HL-60 (cell line): ENCODE measurements at regions not wholly inside any gene's neighbourhood (a gene's known extent, or its start where the extent isn't known, plus 50 kb on each side); places are given as distances from the start of the nearest gene placed in this dataset.

Experiments
- GABPA ChIP-seq: IDR thresholded peaks from 2 replicates; pipeline ENCODE4 v1.6.1; 2012; ENCODE audit warnings: low read depth
- POLR2AphosphoS5 ChIP-seq: IDR thresholded peaks from 2 replicates; pipeline ENCODE4 v1.6.1; 2012; ENCODE audit warnings: low read depth
- SPI1 ChIP-seq: IDR thresholded peaks from 2 replicates; pipeline ENCODE4 v1.6.1; 2012; ENCODE audit warnings: low read depth, mild to moderate bottlenecking, borderline replicate concordance
- TF ChIP-seq, protein P1 (sequence below): IDR thresholded peaks from one replicate; pipeline ENCODE4 v1.5.1; 2011; ENCODE audit warnings: low read length, control low read depth, inconsistent platforms; ENCODE audit not compliant: insufficient read depth
- TF ChIP-seq, protein P2 (sequence below): IDR thresholded peaks from 2 replicates; pipeline ENCODE4 v1.6.1; 2012; ENCODE audit warnings: low read depth; ENCODE audit not compliant: insufficient replicate concordance

DNA sequence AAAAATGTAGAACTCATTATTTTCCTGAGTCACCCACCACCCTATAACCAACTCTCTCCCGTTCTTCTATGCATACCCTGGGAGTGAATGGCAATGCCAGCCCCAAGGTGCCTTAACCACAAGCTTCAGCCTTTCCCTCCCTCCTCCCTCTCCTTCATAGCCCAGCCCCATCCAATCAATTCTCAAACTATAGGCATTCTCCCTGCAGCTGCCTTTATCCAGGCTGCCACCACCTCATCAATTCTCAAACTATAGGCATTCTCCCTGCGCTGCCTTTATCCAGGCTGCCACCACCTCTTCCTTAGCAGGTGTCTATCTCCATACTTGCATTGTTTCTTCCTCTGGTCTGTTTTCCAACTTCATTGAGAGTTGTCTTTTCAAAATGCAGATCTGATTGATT is 77.1 kb downstream of the PLEKHG1 start:
- TF ChIP-seq, protein P1, sequence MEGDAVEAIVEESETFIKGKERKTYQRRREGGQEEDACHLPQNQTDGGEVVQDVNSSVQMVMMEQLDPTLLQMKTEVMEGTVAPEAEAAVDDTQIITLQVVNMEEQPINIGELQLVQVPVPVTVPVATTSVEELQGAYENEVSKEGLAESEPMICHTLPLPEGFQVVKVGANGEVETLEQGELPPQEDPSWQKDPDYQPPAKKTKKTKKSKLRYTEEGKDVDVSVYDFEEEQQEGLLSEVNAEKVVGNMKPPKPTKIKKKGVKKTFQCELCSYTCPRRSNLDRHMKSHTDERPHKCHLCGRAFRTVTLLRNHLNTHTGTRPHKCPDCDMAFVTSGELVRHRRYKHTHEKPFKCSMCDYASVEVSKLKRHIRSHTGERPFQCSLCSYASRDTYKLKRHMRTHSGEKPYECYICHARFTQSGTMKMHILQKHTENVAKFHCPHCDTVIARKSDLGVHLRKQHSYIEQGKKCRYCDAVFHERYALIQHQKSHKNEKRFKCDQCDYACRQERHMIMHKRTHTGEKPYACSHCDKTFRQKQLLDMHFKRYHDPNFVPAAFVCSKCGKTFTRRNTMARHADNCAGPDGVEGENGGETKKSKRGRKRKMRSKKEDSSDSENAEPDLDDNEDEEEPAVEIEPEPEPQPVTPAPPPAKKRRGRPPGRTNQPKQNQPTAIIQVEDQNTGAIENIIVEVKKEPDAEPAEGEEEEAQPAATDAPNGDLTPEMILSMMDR = no peak
- TF ChIP-seq, protein P2, sequence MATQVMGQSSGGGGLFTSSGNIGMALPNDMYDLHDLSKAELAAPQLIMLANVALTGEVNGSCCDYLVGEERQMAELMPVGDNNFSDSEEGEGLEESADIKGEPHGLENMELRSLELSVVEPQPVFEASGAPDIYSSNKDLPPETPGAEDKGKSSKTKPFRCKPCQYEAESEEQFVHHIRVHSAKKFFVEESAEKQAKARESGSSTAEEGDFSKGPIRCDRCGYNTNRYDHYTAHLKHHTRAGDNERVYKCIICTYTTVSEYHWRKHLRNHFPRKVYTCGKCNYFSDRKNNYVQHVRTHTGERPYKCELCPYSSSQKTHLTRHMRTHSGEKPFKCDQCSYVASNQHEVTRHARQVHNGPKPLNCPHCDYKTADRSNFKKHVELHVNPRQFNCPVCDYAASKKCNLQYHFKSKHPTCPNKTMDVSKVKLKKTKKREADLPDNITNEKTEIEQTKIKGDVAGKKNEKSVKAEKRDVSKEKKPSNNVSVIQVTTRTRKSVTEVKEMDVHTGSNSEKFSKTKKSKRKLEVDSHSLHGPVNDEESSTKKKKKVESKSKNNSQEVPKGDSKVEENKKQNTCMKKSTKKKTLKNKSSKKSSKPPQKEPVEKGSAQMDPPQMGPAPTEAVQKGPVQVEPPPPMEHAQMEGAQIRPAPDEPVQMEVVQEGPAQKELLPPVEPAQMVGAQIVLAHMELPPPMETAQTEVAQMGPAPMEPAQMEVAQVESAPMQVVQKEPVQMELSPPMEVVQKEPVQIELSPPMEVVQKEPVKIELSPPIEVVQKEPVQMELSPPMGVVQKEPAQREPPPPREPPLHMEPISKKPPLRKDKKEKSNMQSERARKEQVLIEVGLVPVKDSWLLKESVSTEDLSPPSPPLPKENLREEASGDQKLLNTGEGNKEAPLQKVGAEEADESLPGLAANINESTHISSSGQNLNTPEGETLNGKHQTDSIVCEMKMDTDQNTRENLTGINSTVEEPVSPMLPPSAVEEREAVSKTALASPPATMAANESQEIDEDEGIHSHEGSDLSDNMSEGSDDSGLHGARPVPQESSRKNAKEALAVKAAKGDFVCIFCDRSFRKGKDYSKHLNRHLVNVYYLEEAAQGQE = no peak
- TF ChIP-seq POLR2AphosphoS5 (no peak), GABPA (no peak), SPI1 (no peak)
